ENCODE measurements at regions not wholly inside any gene's neighbourhood (a gene's known extent, or its start where the extent isn't known, plus 50 kb on each side); places are given as distances from the start of the nearest gene placed in this dataset.

DNA sequence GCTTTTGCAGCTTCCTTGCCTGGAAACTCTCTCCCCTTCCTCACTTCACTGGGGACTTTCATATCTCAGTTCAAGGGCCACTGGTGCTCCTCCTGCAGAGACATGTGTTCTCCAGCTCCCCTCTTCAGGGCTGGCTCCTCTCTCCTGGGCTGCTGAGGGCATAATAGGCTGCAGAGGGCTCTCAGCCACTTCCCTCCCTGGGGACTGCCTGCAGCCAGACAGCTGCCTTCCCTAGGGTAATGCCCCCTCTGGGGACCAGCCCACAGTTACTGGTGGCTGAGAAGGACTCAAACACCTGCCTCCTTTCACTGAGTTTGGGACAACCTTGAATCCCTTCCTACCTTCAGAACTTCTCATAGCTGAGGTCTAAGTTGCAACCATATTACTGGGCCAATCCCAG, 104.8 kb upstream of the POU3F1 start:
- no peak for TF ChIP-seq CTCF (IDR thresholded peaks at IDR 0.05; ENCODE audit: poor library complexity, severe bottlenecking)
- TF ChIP-seq RAD21 (conservative IDR thresholded peaks at IDR 0.05), result no peak

All from neural cell (in vitro differentiated cells).